Activated T-helper 1 cell treated with anti-CD3 and anti-CD28 coated beads, Interleukin-12 subunit alpha, Interleukin-12 subunit beta, Interleukin-2, Interleukin-4 antibody, amounts not matched to agents 30 ng/mL and 10 ng/mL and 1 ng/mL, durations not matched to agents 14 hours and 24 hours and 36 hours (primary cell): ENCODE measurements at regions not wholly inside any gene's neighbourhood (a gene's known extent, or its start where the extent isn't known, plus 50 kb on each side); places are given as distances from the start of the nearest gene placed in this dataset.
"Not testable (repeated sequence)": the region's sequence is repeated elsewhere in the genome, so short reads cannot be mapped to it uniquely, and the experiment has no call there.

Experiments
- DNase-seq: peaks from one replicate; pipeline ENCODE4 v3.0.0; 2021; ENCODE audit warnings: low spot score
- H3K27ac Mint-ChIP-seq: one replicate; pipeline ENCODE4 v1.8.0; 2021; ENCODE audit warnings: mild to moderate bottlenecking, mixed read lengths
- H3K27me3 Mint-ChIP-seq: one replicate; pipeline ENCODE4 v1.8.0; 2022; ENCODE audit warnings: mild to moderate bottlenecking, moderate library complexity, mixed read lengths; ENCODE audit not compliant: insufficient read depth
- H3K36me3 Mint-ChIP-seq: one replicate; pipeline ENCODE4 v1.8.0; 2021; ENCODE audit warnings: low read depth, mixed read lengths
- H3K4me1 Mint-ChIP-seq: one replicate; pipeline ENCODE4 v1.8.0; 2021; ENCODE audit warnings: low read depth, mixed read lengths
- H3K4me3 Mint-ChIP-seq: one replicate; pipeline ENCODE4 v1.8.0; 2021; ENCODE audit warnings: mild to moderate bottlenecking, moderate library complexity, mixed read lengths
- H3K9me3 Mint-ChIP-seq: one replicate; pipeline ENCODE4 v1.8.0; 2021; ENCODE audit warnings: mixed read lengths
- intact Hi-C: fragments of 100-400 bp; cut with micrococcal nuclease; formaldehyde crosslinking; loops from one replicate; pipeline ENCODE4 v1.15.1; 2024

DNA sequence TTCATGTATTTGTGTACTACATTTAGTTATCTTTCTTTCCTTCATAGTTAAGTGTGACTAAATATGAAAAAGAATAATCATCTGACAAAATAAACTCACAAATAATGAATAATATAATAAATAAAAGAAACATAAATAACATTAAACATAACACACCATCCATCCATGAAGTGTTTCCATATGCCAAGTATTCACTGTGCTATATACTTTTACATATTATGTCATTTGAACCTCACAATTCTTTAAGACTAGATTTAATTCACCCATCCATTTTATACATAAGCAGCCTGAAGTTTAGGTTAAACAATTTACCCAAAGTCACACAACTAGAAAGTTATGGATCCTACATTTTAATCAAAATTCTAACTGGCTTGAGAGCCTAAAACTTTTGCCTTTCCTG, 549.4 kb upstream of the HS3ST5 start:
- H3K9me3 Mint-ChIP-seq: no peaks in the 10 kb centered on the region
- no peaks in the 10 kb centered on the region for H3K27me3 Mint-ChIP-seq
- DNase-seq: no peak
- no peaks in the 10 kb centered on the region for H3K4me1 Mint-ChIP-seq
- no peaks in the 10 kb centered on the region for H3K36me3 Mint-ChIP-seq
- intact Hi-C loops: no loop called here
- H3K4me3 Mint-ChIP-seq: no peak overlapping the region
- no peak overlapping the region for H3K27ac Mint-ChIP-seq

DNA sequence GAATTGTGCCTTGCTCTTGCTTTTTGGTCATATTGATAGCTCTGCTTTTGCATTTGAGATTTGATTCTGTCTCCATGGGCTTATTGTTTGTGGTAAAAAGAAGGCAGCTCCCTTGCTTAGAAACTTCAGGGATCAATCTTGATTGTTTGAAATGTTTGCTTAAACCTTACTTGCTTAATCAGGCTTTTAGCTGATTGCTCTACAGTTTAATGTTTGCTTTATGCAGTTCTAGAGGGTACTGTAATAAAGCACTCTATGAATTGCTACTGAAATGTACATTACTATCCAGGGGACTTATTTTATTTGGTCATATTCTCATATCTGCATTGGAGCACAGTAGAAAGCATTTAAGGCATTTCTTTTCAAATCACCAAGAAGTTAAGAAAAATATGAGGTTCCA, 545.4 kb upstream of the HS3ST5 start:
- no peak for DNase-seq
- intact Hi-C loops: no loop called here
- no peaks in the 10 kb centered on the region for H3K4me1 Mint-ChIP-seq
- H3K9me3 Mint-ChIP-seq: no peaks in the 10 kb centered on the region
- H3K36me3 Mint-ChIP-seq: no peaks in the 10 kb centered on the region
- H3K27ac Mint-ChIP-seq: no peak overlapping the region
- no peak overlapping the region for H3K4me3 Mint-ChIP-seq
- no peaks in the 10 kb centered on the region for H3K27me3 Mint-ChIP-seq

DNA sequence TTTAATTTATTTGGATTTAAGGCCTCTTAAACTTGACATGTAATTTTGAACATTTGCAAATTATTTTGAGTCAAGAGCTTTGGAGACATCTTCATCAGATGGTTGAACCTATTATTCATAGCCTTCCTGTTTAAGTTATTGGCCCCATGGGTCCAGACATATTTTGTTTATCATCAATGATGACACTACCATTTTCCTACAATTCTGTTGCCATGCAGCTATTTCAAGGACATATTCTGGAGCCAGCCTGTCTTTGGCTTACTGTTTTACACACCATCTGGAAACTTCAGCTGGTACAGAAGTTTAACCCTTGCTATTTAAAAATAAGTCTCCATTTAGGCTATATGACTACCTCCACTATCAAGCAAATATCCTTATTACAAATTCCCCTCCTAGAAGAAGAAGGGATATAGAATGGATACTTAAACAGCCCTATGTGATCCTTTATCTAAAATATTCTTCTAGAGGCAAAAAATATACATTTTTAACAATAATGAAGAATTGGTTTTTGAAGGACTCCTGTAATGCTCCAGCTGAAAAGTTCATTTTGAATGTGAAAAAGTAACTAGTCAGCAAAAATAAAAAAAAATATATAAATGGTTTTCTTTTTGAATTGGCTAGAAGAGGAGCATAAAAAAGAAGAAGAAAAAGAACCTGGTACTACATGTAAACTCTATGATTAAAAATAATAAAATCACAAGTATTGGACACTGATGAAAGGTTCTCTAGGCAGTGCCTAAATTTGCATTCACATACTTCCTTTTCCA, 544.0 kb upstream of the HS3ST5 start:
- H3K4me1 Mint-ChIP-seq: no peaks in the 10 kb centered on the region
- no peaks in the 10 kb centered on the region for H3K27me3 Mint-ChIP-seq
- no peak for DNase-seq
- H3K27ac Mint-ChIP-seq: no peak overlapping the region
- no peaks in the 10 kb centered on the region for H3K9me3 Mint-ChIP-seq
- no peak overlapping the region for H3K4me3 Mint-ChIP-seq
- H3K36me3 Mint-ChIP-seq: no peaks in the 10 kb centered on the region
- intact Hi-C loops: no loop called here

DNA sequence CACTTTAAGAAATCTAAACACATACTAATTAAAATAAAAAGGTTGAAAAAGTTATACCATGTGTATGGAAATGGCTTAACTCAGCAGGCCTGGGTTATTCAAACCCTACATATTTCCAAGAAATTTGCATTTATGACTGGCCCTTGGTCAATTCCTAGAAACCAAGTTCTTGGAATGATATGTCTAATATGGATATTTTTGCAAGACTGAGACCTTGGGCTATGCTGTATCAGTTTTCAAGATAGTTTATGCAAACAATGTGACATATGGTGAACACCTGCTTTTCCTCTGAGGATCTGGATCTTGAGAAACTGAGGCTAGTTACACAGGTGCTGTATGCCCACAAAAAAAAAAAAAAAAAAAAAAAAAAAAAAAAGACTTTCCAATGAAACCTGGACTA, 536.9 kb upstream of the HS3ST5 start:
- intact Hi-C loops: no loop called here
- no peak for DNase-seq
- Mint-ChIP-seq H3K9me3 (no peaks in the 10 kb centered on the region), H3K36me3 (no peaks in the 10 kb centered on the region), H3K4me3 (no peak overlapping the region), H3K4me1 (no peaks in the 10 kb centered on the region), H3K27me3 (no peaks in the 10 kb centered on the region), H3K27ac (no peak overlapping the region)

DNA sequence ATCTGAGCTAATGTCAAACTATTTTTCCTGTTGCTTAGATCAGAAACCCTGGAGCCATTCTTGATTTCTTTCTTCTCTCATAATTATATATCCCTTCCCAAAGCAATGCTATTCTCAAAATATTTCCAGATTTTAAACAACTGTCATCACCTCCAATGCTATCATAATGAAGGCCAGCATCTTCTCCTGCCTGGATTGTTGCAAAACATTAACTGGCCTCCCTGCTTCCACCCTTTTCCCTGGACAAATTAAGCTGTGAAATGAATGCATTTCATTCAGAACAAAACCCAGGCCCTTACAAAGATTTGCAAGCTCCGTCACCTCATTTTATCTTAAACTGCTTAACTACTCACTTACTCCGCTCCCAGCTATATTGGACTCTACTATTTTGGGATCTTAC, 535.3 kb upstream of the HS3ST5 start:
- Mint-ChIP-seq H3K36me3 (no peaks in the 10 kb centered on the region), H3K4me1 (no peaks in the 10 kb centered on the region), H3K27me3 (no peaks in the 10 kb centered on the region), H3K4me3 (no peak overlapping the region), H3K9me3 (no peaks in the 10 kb centered on the region), H3K27ac (no peak overlapping the region)
- intact Hi-C loops: no loop called here
- DNase-seq: no peak

DNA sequence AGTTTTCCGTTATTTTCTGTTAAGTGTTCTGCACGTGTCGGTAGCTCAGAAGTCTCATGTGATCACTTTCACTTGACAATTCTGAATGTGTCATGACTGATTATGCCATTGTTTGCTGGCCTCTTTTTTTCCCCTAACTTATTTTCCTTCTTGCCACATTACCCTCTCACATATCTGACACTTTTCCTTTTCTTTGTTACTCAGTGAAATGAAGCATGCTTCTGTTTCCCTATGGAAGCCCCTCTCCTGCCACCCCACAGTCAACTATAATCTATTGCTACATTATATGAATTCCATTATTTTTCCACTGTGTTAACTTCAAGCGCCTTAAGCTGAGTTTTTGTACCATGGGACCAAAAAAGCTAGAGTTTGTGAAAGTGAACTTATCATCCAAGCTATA, 531.6 kb upstream of the HS3ST5 start:
- no peaks in the 10 kb centered on the region for H3K4me1 Mint-ChIP-seq
- H3K4me3 Mint-ChIP-seq: no peak overlapping the region
- intact Hi-C loops: no loop called here
- H3K36me3 Mint-ChIP-seq: no peaks in the 10 kb centered on the region
- H3K27me3 Mint-ChIP-seq: no peaks in the 10 kb centered on the region
- DNase-seq: no peak
- H3K9me3 Mint-ChIP-seq: peaks cover 3% of the 10 kb centered on the region
- H3K27ac Mint-ChIP-seq: no peak overlapping the region

DNA sequence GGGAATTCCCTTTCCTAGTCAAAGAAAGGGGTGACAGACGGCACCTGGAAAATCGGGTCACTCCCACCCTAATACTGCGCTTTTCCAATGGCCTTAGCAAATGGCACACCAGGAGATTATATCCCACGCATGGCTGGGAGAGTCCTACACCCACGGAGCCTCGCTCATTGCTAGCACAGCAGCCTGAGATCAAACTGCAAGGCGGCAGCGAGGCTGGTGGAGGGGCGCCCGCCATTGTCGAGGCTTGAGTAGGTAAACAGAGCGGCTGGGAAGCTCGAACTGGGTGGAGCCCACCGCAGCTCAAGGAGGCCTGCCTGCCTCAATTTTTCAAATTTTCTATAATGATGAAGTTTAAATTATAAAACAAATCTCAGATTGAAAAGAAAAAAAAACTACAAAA, 522.7 kb upstream of the HS3ST5 start:
- DNase-seq, H3K27me3 Mint-ChIP-seq, H3K36me3 Mint-ChIP-seq, intact Hi-C loops, H3K4me3 Mint-ChIP-seq, H3K4me1 Mint-ChIP-seq, H3K27ac Mint-ChIP-seq: not testable (repeated sequence)
- peaks cover 14% of the 10 kb centered on the region for H3K9me3 Mint-ChIP-seq

DNA sequence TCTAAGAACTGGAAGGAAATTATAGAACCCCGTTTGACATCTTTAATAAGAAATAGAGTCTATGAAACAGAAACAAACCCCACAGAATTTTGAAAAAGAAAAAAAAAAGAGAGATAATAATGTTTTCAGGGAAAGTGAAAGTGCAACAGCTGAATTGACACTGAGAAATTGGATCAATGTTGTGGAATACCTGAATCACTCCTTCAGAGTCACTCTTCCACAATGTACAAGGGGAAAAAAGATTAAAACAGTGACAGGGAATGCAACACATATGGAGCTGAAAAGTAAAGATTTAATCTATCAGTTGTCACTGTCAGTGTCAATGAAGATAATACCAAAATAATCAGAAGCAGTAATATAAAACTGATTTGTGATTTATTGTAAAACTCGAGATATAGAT, 520.8 kb upstream of the HS3ST5 start:
- intact Hi-C loops: no loop called here
- H3K4me3 Mint-ChIP-seq: no peak overlapping the region
- no peak for DNase-seq
- H3K4me1 Mint-ChIP-seq: no peaks in the 10 kb centered on the region
- H3K9me3 Mint-ChIP-seq: peaks cover 14% of the 10 kb centered on the region
- H3K27ac Mint-ChIP-seq: no peak overlapping the region
- no peaks in the 10 kb centered on the region for H3K27me3 Mint-ChIP-seq
- H3K36me3 Mint-ChIP-seq: no peaks in the 10 kb centered on the region

DNA sequence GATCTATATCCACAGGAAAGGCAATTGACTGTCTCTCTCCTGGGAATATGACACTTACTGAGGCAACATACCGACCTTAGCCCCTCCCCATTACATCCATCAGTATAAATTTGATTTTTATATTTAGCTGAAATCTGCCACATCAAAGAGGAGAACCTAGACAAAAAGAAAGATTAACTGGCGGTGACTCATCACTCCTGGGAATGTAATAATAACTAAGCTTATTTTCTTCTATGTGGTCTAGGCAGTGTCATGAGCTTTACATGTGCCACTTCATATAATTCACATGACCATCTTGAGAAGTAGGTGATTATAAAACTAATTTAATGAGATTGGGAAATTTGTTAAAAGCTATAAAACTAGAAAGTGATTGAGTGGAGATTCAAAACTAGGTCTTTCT, 520.0 kb upstream of the HS3ST5 start:
- Mint-ChIP-seq H3K4me3 (no peak overlapping the region), H3K4me1 (no peaks in the 10 kb centered on the region), H3K27me3 (no peaks in the 10 kb centered on the region), H3K36me3 (no peaks in the 10 kb centered on the region), H3K27ac (no peak overlapping the region), H3K9me3 (peaks cover 10% of the 10 kb centered on the region)
- DNase-seq: no peak
- intact Hi-C loops: no loop called here

DNA sequence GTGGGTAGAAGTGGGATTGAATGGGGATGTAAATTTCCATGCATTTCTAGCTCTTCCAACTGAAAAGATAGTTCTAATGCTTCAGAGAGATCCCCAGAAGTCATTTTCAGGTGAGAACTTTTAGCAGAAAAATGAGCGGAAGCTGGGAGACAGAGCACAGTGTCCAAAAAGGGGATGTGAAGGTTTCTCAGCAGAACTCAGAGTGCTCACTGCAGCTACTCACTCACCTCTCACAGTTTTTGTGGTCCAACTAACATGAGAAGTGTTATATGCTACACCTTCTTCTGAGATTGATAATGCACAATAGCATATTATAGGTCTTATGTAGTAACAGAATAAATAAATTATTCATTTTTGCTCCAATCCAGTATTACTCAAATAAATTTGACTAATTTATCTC, 519.2 kb upstream of the HS3ST5 start:
- intact Hi-C loops: no loop called here
- no peaks in the 10 kb centered on the region for H3K27me3 Mint-ChIP-seq
- no peaks in the 10 kb centered on the region for H3K36me3 Mint-ChIP-seq
- H3K27ac Mint-ChIP-seq: no peak overlapping the region
- H3K4me3 Mint-ChIP-seq: no peak overlapping the region
- H3K9me3 Mint-ChIP-seq: peaks cover 10% of the 10 kb centered on the region
- H3K4me1 Mint-ChIP-seq: no peaks in the 10 kb centered on the region
- DNase-seq: no peak

DNA sequence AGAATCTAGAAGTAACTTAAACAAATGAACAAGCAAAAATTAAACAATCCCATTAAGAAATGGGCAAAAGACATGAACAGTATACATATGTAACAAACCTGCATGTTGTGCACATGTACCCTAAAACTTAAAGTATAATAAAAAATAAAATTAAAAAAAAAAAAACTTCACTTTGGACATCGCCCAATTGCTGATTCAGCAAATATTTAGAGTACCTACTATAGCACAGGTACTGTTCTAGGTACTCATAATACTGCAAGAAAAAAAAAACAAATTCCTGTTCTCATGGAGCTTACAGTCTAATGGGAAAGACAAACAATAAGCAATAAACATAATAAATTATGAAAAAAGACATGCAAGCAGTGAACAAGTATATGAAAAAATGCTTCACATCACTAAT, 501.5 kb upstream of the HS3ST5 start:
- no peak for DNase-seq
- no peaks in the 10 kb centered on the region for H3K27me3 Mint-ChIP-seq
- peaks cover 13% of the 10 kb centered on the region for H3K9me3 Mint-ChIP-seq
- H3K4me1 Mint-ChIP-seq: no peaks in the 10 kb centered on the region
- H3K27ac Mint-ChIP-seq: no peak overlapping the region
- no peak overlapping the region for H3K4me3 Mint-ChIP-seq
- H3K36me3 Mint-ChIP-seq: no peaks in the 10 kb centered on the region
- intact Hi-C loops: no loop called here

DNA sequence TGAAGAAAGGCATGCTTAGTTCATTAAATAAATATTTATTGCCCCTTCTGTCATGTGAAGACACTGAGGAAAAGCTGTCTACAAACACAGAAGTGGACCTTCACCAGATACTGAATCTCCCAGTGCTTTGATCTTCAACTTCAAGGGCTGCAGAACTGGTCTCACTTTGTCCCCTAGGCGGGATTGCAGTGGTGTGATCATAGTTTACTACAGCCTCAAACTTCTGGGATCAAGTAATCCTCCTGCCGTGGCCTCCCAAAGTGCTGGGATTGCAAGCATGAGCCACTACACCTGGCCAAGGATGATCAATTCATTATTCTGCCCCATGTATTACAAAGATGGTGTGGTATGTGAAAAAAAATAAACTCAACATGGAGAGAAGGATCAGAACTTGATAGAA, 496.2 kb upstream of the HS3ST5 start:
- intact Hi-C loops: no loop called here
- DNase-seq: no peak
- H3K27me3 Mint-ChIP-seq: no peaks in the 10 kb centered on the region
- no peaks in the 10 kb centered on the region for H3K4me1 Mint-ChIP-seq
- peaks cover 8% of the 10 kb centered on the region for H3K9me3 Mint-ChIP-seq
- no peak overlapping the region for H3K4me3 Mint-ChIP-seq
- no peak overlapping the region for H3K27ac Mint-ChIP-seq
- H3K36me3 Mint-ChIP-seq: no peaks in the 10 kb centered on the region

DNA sequence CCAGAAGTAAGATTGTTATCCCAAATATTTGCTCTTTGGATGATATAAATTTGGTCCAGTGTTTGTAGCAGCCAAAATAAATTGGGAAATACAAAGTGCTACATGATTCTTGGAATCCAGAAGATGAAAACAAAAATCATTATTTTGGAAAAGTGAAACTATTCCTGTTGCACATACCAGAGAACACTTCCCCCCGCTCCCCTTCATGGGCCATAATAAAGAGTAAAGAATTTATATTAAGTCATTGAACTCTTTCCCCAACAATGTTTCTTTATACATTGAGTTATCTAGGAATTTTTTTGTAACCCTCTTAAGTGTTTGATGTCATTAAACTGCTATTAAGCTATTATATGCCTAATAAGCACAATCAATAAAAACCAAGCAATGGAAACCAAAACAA, 490.4 kb upstream of the HS3ST5 start:
- H3K9me3 Mint-ChIP-seq: no peaks in the 10 kb centered on the region
- no peaks in the 10 kb centered on the region for H3K27me3 Mint-ChIP-seq
- H3K27ac Mint-ChIP-seq: no peak overlapping the region
- no peaks in the 10 kb centered on the region for H3K4me1 Mint-ChIP-seq
- H3K36me3 Mint-ChIP-seq: no peaks in the 10 kb centered on the region
- intact Hi-C loops: no loop called here
- DNase-seq: no peak
- H3K4me3 Mint-ChIP-seq: no peak overlapping the region

DNA sequence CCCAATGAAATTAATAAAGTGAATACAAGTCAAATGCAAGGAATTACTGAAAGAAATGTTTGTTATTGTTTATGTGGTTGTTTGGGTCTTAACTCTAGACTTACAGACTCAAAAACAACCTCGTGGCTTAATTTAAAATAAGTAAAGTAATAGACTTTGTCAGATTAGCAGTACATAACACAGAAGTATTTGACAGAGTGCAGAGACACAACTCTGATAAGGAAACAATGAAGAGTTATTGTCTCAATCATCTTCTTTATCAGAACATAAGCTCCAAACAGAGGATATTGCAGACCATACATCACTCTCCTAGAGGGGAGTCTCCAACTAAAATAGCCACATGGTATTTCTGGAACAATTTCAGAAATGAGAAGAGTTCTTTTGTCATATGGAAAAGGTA, 487.7 kb upstream of the HS3ST5 start:
- no peaks in the 10 kb centered on the region for H3K4me1 Mint-ChIP-seq

More for the DNA sequence above, 487.7 kb upstream of the HS3ST5 start:
- Mint-ChIP-seq H3K36me3 (no peaks in the 10 kb centered on the region), H3K27me3 (no peaks in the 10 kb centered on the region), H3K4me3 (no peak overlapping the region), H3K9me3 (no peaks in the 10 kb centered on the region), H3K27ac (no peak overlapping the region)
- DNase-seq: no peak
- intact Hi-C loops: no loop called here
